ENCODE measurements at regions not wholly inside any gene's neighbourhood (a gene's known extent, or its start where the extent isn't known, plus 50 kb on each side); places are given as distances from the start of the nearest gene placed in this dataset.
A peak's percentile ranks its signal among the peaks of the same experiment; 100 is the strongest.

DNA sequence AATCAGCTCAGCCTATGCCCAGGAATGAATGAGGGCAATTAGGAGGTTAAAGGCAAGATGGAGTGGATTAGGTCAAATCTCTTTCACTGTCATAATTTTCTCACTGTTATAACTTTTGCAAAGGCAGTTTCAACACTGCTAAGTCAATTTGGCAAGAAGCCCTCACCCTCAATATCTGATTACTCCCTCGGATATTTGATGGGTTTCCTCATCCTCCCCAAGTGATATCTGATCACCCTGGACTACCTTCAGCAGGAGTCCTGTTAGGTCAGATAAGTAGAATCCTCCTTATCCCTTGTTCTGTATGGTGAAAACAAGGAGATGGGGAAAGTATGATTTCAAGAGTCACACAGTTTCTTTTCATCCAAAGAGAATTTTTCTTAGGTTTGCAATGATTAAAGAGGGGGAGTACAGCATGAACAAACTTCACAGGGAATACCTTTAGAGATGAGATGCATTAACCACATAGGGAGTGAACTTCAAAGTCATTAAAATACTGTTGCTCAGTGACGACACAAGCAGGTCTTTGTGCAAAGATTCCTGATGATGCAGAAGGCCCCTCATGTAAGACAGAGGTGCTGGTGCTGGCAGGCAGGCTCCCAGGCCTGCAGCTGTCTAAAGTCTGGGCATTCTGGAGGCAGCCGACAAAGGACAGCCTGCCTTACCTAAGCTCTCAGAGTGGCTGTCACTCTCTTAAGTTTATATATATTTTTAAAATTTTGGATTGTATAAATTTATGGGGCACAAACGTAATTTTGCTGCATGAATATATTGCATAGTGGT, 75.4 kb upstream of the POM121L12 start:
- Histone ChIP-seq H3K27ac (ENCODE audit: low read length, poor library complexity, severe bottlenecking) (no peak overlapping the region), H3K4me1 (ENCODE audit: control insufficient read depth, insufficient read depth, low read depth, low read length) (no peaks in the 10 kb centered on the region), H3K27me3 (ENCODE audit: control insufficient read depth in 1 of 2, insufficient read depth in 1 of 2, low read length in 2 of 2) (no peaks in the 10 kb centered on the region), H3K4me3 (ENCODE audit: insufficient read depth in 1 of 2, low read depth in 1 of 2, low read length in 2 of 2) (no peak overlapping the region), H3K14ac (ENCODE audit: low read length in 2 of 2) (no peak overlapping the region), H3K79me1 (replicated peaks; ENCODE audit: low read length, poor library complexity, severe bottlenecking) (no peaks in the 10 kb centered on the region), H3K18ac (ENCODE audit: low read depth in 1 of 2, low read length in 2 of 2) (no peak overlapping the region), H4K8ac (ENCODE audit: low read length) (no peak overlapping the region), H2BK120ac (ENCODE audit: low read depth, low read length) (no peak overlapping the region), H3K4ac (ENCODE audit: low read depth in 1 of 2, low read length in 2 of 2) (no peak overlapping the region), H3K9ac (ENCODE audit: low read length) (no peak overlapping the region), H3K23ac (ENCODE audit: low read length in 2 of 2) (no peak overlapping the region), H2AK5ac (ENCODE audit: low read length, severe bottlenecking) (no peak overlapping the region), H3K36me3 (ENCODE audit: control insufficient read depth in 1 of 2, insufficient read depth in 2 of 2, low read depth in 1 of 2, low read length in 2 of 2) (no peaks in the 10 kb centered on the region), H2BK5ac (ENCODE audit: low read depth, low read length, poor library complexity, severe bottlenecking) (no peak overlapping the region), H3K4me2 (ENCODE audit: low read length, poor library complexity, severe bottlenecking) (no peak overlapping the region), H2BK15ac (ENCODE audit: low read depth, poor library complexity, severe bottlenecking) (no peak overlapping the region), H3K9me3 (ENCODE audit: control insufficient read depth, low read length) (peaks cover 4% of the 10 kb centered on the region), H2AFZ (ENCODE audit: low read depth, low read length) (no peak overlapping the region), H4K91ac (ENCODE audit: low read length) (no peak overlapping the region), H2BK12ac (ENCODE audit: low read length in 2 of 2) (no peak overlapping the region)
- WGBS, result 57% methylated on average over 2 of the region's 4 CpGs
- peak; percentile 6 for DNase-seq

DNA sequence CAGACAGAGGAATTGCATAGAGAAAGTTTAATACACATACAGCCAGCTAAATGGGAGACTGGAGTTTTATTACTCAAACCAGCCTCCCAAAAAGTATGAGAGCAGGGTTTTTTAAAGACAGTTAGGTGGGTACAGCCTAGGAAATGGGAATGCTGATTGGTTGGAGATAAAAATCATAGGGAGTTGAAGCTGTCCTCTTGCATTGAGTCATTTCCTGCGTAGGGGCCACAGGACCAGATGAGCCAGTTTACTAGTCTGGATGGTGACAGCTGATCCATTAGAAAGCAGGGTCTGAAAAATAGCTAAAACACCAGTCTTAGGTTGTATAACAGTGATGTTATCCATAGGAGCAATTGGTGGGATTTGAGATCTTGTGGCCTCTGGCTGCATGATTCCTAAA, 76.1 kb upstream of the POM121L12 start:
- Histone ChIP-seq H3K9me3 (ENCODE audit: control insufficient read depth, low read length) (peaks cover 4% of the 10 kb centered on the region), H2AK5ac (ENCODE audit: low read length, severe bottlenecking) (no peak overlapping the region), H3K4me1 (ENCODE audit: control insufficient read depth, insufficient read depth, low read depth, low read length) (no peaks in the 10 kb centered on the region), H3K36me3 (ENCODE audit: control insufficient read depth in 1 of 2, insufficient read depth in 2 of 2, low read depth in 1 of 2, low read length in 2 of 2) (no peaks in the 10 kb centered on the region), H3K9ac (ENCODE audit: low read length) (no peak overlapping the region), H4K91ac (ENCODE audit: low read length) (no peak overlapping the region), H3K4ac (ENCODE audit: low read depth in 1 of 2, low read length in 2 of 2) (no peak overlapping the region), H3K27me3 (ENCODE audit: control insufficient read depth in 1 of 2, insufficient read depth in 1 of 2, low read length in 2 of 2) (no peaks in the 10 kb centered on the region), H2BK120ac (ENCODE audit: low read depth, low read length) (no peak overlapping the region), H3K4me2 (ENCODE audit: low read length, poor library complexity, severe bottlenecking) (no peak overlapping the region), H4K8ac (ENCODE audit: low read length) (no peak overlapping the region), H2BK15ac (ENCODE audit: low read depth, poor library complexity, severe bottlenecking) (no peak overlapping the region), H2AFZ (ENCODE audit: low read depth, low read length) (no peak overlapping the region), H3K23ac (ENCODE audit: low read length in 2 of 2) (no peak overlapping the region), H3K14ac (ENCODE audit: low read length in 2 of 2) (no peak overlapping the region), H2BK12ac (ENCODE audit: low read length in 2 of 2) (peak overlapping the region in 1 of 2 experiments; percentile 39), H3K27ac (ENCODE audit: low read length, poor library complexity, severe bottlenecking) (no peak overlapping the region), H3K79me1 (replicated peaks; ENCODE audit: low read length, poor library complexity, severe bottlenecking) (no peaks in the 10 kb centered on the region), H3K4me3 (ENCODE audit: insufficient read depth in 1 of 2, low read depth in 1 of 2, low read length in 2 of 2) (no peak overlapping the region), H2BK5ac (ENCODE audit: low read depth, low read length, poor library complexity, severe bottlenecking) (no peak overlapping the region), H3K18ac (ENCODE audit: low read depth in 1 of 2, low read length in 2 of 2) (no peak overlapping the region)
- peak; percentile 77 for DNase-seq
- 22% methylated on average over 1 of the region's 1 CpG for WGBS

DNA sequence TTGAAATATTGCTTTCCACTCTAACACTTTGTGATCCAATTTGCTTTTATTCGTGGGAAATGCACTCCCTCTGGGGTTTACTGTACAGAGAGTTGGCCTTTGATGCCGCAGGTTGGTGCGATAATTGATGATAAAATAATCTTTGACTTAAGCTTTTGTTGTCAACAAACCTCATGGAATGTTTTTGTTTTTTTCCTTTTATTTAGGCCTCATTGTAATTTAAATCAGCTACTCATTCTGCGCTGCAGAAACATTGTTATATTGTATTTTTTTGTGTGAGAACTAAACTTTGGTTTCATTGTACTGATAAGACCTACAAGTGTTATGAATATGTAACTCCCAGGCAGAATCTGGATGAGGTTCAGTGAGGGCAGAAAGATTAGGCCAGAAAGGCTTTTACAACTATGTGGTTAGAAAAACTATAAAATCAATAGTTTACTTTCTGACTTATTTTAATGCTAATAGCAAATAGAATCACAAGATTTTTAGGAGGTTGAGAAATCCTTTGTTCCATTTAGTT, 76.8 kb upstream of the POM121L12 start:
- Histone ChIP-seq H2BK120ac (ENCODE audit: low read depth, low read length) (no peak overlapping the region), H2AFZ (ENCODE audit: low read depth, low read length) (no peak overlapping the region), H3K18ac (ENCODE audit: low read depth in 1 of 2, low read length in 2 of 2) (no peak overlapping the region), H3K14ac (ENCODE audit: low read length in 2 of 2) (no peak overlapping the region), H3K4me3 (ENCODE audit: insufficient read depth in 1 of 2, low read depth in 1 of 2, low read length in 2 of 2) (no peak overlapping the region), H3K4ac (ENCODE audit: low read depth in 1 of 2, low read length in 2 of 2) (no peak overlapping the region), H3K9me3 (ENCODE audit: control insufficient read depth, low read length) (peaks cover 3% of the 10 kb centered on the region), H2BK5ac (ENCODE audit: low read depth, low read length, poor library complexity, severe bottlenecking) (no peak overlapping the region), H3K23ac (ENCODE audit: low read length in 2 of 2) (no peak overlapping the region), H4K91ac (ENCODE audit: low read length) (no peak overlapping the region), H2AK5ac (ENCODE audit: low read length, severe bottlenecking) (no peak overlapping the region), H2BK12ac (ENCODE audit: low read length in 2 of 2) (no peak overlapping the region), H4K8ac (ENCODE audit: low read length) (no peak overlapping the region), H3K4me1 (ENCODE audit: control insufficient read depth, insufficient read depth, low read depth, low read length) (no peaks in the 10 kb centered on the region), H2BK15ac (ENCODE audit: low read depth, poor library complexity, severe bottlenecking) (no peak overlapping the region), H3K4me2 (ENCODE audit: low read length, poor library complexity, severe bottlenecking) (no peak overlapping the region), H3K27me3 (ENCODE audit: control insufficient read depth in 1 of 2, insufficient read depth in 1 of 2, low read length in 2 of 2) (no peaks in the 10 kb centered on the region), H3K9ac (ENCODE audit: low read length) (no peak overlapping the region), H3K36me3 (ENCODE audit: control insufficient read depth in 1 of 2, insufficient read depth in 2 of 2, low read depth in 1 of 2, low read length in 2 of 2) (no peaks in the 10 kb centered on the region), H3K79me1 (replicated peaks; ENCODE audit: low read length, poor library complexity, severe bottlenecking) (no peaks in the 10 kb centered on the region), H3K27ac (ENCODE audit: low read length, poor library complexity, severe bottlenecking) (no peak overlapping the region)
- WGBS, result 90% methylated on average over 3 of the region's 4 CpGs
- DNase-seq, result no peak

DNA sequence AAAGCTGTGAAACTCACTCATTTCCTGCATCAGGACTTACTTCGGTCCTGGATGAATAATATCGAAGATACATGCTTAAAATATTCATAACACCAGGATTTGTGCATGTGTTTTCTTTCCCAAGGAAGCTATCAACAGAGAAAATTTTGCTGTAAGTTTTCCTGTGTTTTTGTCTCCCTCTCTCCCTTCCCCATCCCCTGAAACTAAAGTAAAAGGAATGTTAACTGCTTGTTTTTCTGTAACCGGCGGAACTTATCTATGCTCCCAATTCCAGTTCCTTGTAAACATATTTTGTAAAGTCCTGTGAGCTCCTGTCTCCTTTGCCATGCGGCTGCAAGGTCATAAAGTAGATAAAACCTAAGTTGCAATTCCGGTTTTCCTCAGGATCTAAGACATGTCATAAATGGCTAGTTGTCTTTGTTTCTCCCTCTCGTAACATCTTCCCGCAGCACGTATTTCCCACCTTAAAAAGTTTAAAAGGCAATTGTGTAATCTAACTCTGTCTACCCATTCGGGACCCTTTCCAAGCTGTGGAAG, 79.0 kb upstream of the POM121L12 start:
- Histone ChIP-seq H2BK15ac (ENCODE audit: low read depth, poor library complexity, severe bottlenecking) (no peak overlapping the region), H3K14ac (ENCODE audit: low read length in 2 of 2) (no peak overlapping the region), H3K4me3 (ENCODE audit: insufficient read depth in 1 of 2, low read depth in 1 of 2, low read length in 2 of 2) (no peak overlapping the region), H3K79me1 (replicated peaks; ENCODE audit: low read length, poor library complexity, severe bottlenecking) (no peaks in the 10 kb centered on the region), H3K27me3 (ENCODE audit: control insufficient read depth in 1 of 2, insufficient read depth in 1 of 2, low read length in 2 of 2) (no peaks in the 10 kb centered on the region), H3K27ac (ENCODE audit: low read length, poor library complexity, severe bottlenecking) (no peak overlapping the region), H4K8ac (ENCODE audit: low read length) (no peak overlapping the region), H2AFZ (ENCODE audit: low read depth, low read length) (no peak overlapping the region), H2AK5ac (ENCODE audit: low read length, severe bottlenecking) (no peak overlapping the region), H4K91ac (ENCODE audit: low read length) (no peak overlapping the region), H2BK5ac (ENCODE audit: low read depth, low read length, poor library complexity, severe bottlenecking) (no peak overlapping the region), H3K23ac (ENCODE audit: low read length in 2 of 2) (no peak overlapping the region), H3K9ac (ENCODE audit: low read length) (no peak overlapping the region), H3K4ac (ENCODE audit: low read depth in 1 of 2, low read length in 2 of 2) (no peak overlapping the region), H3K4me2 (ENCODE audit: low read length, poor library complexity, severe bottlenecking) (no peak overlapping the region), H3K4me1 (ENCODE audit: control insufficient read depth, insufficient read depth, low read depth, low read length) (no peaks in the 10 kb centered on the region), H2BK12ac (ENCODE audit: low read length in 2 of 2) (no peak overlapping the region), H2BK120ac (ENCODE audit: low read depth, low read length) (no peak overlapping the region), H3K9me3 (ENCODE audit: control insufficient read depth, low read length) (no peaks in the 10 kb centered on the region), H3K18ac (ENCODE audit: low read depth in 1 of 2, low read length in 2 of 2) (no peak overlapping the region), H3K36me3 (ENCODE audit: control insufficient read depth in 1 of 2, insufficient read depth in 2 of 2, low read depth in 1 of 2, low read length in 2 of 2) (no peaks in the 10 kb centered on the region)
- DNase-seq, result peak; percentile 30
- 15% methylated on average over 8 of the region's 10 CpGs for WGBS

Measured in mesenchymal stem cell (in vitro differentiated cells and primary cell).